Ureter (tissue), 1 donor: ENCODE measurements at regions not wholly inside any gene's neighbourhood (a gene's known extent, or its start where the extent isn't known, plus 50 kb on each side); places are given as distances from the start of the nearest gene placed in this dataset.

ENCODE experiments used
- DNase-seq: peaks from one replicate; pipeline ENCODE4 v3.0.0-alpha.2; 2020; ENCODE audit warnings: low spot score
- donor health status: DM: yes; HTN: yes; CAD: no.

DNA sequence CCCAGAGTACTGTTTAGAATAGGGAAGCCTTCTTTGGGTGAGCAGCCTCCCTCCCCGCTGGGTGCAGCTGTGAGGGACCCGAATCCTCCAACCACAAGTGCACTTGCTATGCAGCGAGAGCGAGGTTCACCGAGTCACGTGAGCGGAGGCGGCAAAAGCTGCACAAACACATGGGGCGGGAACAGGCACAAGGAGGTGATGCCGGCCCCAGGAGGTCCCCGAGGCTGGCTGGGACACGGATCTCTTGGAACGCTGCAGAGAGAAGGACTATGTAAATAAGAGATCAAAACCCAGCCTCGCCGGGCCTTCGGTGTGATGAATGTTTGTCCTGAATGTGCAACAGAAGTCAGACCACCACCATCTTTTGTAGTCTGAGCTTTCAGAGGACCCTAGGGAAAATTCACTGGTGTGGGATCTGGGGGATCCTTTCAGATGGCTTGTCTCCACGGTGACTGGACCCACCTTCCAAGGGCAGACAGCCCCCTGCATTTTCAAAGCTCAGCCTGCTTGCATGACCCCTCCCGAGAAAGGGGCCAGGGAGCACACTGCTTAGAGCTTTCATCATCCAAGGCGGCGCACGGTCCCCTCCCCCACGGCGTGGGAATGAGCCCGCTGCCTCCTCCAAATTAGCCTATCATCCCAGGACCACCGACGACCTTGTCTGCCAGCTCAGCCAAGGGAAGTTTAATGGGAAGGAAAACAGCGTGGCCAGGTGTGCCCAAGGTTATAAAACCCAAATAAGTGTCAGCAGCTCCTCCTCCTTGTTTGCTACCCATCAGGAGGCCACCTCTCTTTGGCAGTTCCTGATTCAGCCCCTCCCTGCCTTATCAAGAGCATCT lies 327.7 kb downstream of the CXCL12 start:
- DNase-seq = no peak

DNA sequence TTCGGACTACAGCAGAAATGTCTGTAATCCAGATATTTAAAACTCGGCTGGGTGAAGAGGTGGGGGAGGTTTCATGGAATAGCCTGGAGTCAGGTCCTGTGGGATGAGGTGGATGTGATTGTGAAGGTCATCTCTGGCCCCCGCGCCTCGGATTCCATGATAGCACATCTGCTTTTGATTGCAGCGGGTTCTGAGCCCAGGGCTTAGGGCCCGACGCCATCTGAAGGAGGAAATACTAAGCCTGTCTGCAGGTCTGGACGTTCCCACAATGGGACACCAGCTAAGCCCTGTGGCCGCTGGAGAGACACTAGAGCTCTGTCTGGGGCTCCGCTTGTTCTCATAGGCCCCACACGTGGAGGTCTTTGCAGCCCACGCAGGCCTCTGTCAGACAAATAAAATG lies 328.7 kb downstream of the CXCL12 start:
- DNase-seq = no peak

DNA sequence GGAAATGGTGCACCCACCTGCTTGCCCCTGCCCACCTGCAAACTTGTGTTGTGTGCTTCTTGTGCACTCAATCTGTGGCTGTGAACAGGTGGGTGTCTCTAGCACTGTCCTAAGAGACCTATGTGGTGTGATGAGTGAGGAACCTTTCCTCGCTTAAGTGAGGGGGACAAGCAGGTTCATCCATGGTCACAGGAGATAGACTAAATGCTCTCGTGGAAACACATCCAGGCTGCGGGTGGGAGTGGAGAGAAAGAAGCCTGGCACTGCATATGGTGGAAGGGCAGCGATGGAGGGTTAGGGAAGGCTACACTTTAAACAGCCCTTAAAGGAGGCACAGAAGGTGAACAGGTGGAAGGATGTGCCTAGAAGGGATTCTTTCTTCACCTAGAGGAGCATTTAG lies 330.9 kb downstream of the CXCL12 start:
- no peak for DNase-seq

DNA sequence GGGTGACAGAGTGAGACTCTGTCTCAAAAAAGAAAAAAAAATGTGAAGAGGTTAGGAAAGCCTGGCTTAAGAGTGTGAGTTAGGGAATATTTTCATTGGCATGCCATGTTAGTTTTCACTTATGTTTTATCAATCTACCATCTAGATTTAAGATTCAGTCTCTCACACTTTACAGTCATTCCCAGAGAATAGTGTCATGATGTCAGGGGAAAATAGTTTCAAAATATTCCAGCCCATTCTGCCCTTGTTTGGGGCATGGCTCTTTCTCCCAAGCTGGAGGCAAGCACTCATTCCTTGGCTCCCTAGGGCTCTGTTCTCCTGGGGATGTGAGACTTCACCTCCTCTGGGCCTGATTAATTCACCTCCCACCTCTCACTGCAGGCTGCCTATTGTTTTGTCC lies 331.5 kb downstream of the CXCL12 start:
- no peak for DNase-seq

DNA sequence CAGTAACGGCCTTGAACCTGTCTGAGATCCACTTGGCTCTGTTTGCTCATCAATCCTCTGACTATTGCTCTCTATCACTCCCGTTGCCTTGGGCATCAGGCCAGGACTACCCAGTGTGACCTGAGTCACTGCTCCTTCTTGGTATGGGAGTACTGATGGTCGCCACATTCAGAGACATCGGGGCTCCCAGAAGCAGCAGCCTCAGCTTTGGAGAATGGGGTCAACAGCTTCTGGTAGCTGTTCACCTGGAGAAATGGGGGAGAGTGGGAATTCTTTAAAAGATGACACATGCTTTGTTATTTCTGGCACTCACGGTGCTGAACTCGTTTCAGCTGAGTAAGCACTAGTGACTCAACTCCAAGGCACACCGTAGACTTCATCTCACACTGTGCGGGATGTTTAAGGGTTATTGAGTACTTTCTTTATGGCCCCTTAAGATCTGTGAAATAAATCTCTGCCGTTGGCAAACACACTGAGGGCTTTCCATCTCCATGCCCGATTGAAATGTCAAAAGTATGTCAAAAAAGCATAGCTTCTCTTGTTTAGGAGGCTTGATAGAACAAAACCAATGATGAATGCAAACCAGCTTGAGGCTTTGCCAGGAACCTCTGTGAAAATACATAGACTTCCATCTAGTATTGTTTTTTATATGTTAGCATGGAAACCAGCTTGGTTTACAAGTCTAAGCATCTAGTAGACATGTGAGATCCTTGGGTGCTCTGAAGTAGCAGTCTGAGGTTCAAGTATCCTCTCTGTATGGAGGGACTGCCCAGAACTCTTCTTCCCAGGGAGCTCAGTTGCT lies 333.1 kb downstream of the CXCL12 start:
- DNase-seq = no peak

DNA sequence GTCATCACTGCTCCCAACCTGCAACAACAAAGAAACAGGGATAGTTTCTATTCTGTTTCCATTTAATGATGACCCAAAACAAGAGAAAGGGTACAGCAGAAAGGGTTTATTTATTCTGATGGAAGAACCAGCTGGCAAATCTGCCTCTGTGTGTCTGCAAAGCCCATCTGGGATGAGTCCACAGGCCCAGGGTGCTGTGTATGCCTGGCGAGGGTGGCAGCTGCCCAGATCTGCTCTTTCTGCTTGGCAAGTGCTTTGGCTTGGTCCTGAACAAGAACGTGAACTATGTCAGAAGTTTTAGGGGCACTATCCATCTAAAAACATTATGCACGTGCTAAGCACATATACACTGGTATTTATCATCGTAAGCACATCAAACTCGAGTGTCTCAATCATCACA lies 333.8 kb downstream of the CXCL12 start:
- DNase-seq = no peak

DNA sequence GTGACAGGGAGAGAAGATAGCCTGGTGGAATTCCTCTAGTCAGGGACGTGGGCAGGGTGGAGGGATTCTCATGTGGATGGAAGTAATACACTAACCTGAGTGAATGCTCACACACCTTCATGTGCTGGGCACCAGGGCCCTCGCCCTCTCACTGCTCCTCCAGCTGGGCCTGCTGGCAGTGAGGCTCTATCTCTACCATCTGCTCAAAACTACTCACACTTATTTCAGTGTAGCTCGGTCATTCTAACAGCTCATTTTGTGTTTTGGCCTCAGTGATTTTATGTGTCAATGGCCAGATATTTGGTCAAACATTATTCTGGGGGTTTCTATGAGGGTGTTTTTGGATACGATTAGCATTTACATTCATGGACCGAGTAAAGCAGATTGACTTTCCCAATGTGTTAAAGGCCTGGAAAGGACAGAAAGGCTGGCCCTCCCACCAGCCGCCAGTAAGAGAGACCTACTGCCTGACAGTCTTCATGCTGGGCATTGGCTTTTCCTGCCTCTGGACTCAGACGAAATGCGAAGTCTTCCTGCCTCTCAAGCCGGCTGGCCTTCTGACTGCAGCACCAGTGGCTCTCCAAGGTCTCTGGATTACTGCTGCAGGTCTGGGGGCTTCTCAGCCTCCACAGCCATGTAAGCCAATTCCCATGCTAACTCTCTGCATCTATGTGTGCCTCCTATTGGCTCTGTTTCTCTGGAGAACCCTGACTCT lies 335.4 kb downstream of the CXCL12 start:
- DNase-seq = peak; percentile 25

DNA sequence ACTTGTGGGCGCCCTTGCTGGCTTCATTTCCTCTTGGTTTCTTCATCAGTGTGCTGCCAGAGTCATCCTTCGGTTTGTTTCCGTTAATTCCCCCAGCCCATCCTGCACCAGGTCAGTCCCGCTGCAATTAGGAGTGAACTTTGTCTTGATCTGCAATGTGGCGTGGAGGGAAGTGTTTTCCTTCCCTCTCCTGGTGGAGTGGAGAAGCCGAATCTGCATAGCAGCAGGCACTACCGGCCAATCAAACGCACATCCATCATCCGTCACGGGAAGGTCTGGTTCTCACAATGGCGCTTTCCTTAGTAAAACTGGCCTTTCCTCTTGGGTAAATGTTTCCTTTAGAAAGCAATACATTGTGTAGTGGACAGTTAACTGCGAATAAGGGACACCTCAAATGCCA lies 337.5 kb downstream of the CXCL12 start:
- DNase-seq = no peak

DNA sequence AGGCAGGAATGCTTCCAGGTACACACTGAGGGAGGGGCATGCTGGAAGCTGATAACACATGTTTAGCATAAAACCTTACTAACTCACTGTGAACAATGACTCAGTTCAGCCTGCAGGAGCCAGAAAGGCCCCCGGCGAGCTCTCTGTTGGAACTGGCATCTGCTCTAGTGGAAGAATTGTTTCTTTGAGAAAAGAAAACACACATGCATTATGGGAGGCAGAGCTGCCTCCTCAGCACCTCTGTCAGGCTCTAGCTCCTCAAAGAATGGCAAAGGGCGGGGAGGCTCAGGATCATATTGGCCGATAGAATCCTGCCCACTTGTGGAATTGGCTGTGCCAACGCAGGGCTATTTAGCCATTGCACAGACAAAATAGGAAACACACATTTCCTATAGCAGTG lies 338.3 kb downstream of the CXCL12 start:
- DNase-seq = peak; percentile 44

DNA sequence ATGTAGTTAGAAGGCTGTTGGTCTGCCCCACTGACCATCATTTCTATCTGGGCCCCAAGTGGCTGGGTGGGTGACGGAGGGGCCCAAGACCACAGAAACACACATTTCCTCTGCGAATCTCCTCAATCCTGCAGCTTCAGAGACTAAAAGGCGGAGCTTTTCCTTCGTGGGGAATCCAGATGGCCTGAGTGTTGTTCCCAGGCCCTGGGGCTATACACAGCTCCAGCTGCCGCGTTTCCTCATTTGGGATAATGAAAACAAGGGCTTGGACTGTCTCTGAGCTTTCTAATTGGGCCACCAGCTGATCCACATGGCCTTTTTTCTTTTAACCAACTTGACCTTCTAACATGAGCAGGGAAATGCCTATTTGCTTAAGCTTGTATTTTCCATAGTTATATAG lies 339.9 kb downstream of the CXCL12 start:
- peak; percentile 39 for DNase-seq

DNA sequence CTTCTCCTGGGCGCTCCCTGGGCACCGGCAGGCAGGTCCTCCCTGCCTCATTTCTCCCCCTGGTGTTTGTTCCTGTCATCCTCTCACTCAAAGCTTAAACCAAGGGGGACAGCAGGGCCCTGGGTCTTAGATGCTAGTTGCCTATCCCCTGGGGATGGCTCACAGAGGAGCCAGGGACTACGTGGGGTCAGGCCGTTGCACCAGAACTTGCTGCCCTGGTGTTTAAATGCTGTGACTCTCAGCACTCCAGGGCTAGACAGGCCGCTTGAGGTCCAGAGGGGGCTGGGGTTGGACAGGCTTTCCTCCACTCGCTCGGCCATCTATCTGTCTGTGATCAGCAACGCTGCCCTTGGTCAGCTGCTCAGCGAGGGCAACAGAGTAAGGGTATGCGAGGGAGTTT lies 340.3 kb downstream of the CXCL12 start:
- peak; percentile 39 for DNase-seq

DNA sequence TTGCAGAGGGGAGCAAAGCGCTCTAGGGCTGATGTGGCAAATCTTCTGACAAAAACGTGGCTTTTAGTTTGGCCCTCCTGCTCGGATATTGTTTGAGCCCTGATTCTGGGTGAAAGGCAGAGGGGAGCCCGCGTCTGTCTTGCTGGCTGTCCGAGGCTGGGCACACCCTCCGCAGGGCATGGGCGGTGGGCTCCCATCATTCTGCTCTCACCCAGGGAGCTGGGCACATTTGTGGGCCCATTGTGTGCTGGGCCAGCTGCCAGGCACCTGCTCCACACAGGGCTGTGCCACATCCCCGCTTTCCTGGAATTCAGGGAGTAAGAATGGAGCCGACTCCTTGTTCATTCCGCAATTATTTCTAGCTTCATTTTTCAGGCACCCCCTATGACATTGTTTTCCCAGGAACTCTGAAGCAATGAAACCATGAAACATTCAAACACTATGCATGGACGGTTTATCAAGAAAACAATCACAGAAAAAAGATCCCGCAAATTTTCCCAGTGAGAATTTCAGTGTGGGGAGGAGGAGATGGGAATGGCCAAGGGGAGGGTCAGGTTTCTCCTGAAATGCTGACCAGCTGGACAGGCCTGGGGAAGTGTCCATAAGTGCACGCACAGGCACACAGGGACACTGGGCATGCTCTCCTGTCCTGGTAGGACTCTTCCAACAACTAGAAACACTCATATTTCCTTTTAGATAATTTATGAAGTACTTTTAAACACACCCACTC lies 341.1 kb downstream of the CXCL12 start:
- no peak for DNase-seq

DNA sequence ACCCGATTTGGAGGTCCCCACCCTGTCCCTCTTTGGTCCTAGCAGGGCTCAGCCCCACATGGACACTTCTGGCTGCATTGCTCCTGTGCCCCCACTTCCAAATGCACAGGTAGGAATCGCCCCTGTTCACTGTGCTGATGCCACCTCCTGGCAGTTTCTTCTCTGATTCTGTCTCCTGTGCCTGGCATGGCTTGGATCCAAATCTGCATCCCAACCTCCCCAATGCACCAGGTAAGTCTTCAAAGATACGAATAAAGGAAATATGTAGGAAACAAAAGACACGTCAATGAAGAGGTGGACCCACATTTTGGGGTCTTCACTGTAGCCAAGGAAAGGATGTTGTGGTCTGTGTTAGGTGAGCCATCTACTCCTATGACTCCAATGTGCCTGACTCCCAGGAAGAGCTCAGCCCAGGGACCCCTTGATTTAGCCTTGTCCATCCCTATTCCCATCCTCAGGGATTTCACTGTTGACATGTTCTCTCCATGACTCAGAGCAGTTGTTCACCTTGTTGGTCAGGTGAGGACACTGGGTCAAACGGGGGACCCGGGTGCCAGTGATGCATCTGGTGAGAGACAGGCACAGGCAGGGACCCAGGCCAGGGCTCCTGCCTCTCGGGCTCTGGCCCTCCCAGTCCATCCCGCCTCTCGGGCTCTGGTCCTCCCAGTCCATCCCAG lies 341.8 kb downstream of the CXCL12 start:
- DNase-seq = no peak

DNA sequence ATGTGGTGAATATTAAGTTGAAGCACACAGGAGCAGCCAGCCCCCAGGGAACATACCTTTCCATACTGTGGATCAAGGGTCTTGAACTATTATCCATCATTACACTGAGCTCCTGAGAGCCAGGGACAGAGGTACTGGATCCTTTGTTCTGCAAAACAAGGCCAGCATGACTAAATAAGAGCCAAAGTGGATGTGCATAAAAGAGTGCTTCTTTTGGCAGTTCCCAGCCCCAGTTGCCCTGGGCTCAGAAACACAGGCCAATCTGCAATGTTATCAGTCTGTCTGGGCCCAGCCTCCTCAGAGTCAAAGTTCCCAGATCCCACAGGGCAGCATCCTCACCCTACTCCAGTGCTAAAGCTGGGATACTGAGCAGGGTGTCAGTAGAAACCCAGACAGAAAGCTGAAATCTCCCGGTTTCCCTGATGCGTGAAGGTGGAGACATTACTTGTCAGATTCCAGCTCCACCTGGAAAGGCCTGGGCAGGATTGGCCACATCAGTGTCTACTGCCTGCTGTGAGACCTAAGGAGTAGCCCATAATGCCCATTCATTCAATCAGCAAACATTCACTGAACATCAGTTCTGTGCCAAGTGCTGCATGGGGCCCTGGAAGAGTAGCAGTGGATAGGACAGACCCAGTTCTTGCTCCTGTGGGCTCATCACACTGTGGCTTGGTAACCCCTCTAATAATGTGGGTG lies 342.7 kb downstream of the CXCL12 start:
- no peak for DNase-seq

DNA sequence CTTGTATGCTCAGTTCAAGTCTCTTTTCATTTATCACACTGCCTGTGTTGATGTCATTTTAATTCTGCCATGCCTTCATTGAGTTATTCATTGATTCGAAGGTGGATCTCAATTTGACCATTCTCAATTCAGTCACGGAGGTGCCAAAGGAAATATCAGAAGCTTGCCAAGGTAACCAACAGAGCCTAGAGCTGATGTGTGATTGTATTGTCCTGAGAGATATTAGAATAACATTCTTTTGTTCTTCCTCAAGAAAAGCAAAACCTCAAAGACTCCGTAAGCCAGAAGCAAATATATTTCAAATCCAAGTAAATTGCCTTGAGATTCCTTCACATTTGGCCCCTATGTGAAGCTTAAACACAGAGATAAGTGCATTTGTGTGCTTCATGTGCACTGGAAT lies 345.3 kb downstream of the CXCL12 start:
- no peak for DNase-seq

DNA sequence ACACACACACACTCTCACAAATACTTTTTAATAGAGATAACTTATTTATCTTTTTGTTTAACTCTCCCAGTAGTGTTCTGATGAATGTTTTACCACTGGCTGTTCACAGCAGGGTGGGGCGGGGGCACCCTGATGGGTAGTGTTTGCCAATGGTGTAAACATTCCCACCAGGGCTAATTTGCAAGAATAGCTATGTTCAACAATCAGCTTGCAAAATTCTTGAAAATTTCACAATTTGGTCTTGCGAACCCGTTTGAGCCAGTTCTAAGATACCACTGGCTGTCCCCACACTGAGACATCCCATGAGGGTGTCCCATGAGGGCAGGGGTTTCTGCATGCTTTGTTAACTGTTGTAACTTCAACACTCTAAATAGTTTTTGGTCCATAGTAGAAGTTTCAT lies 348.5 kb downstream of the CXCL12 start:
- DNase-seq = no peak

DNA sequence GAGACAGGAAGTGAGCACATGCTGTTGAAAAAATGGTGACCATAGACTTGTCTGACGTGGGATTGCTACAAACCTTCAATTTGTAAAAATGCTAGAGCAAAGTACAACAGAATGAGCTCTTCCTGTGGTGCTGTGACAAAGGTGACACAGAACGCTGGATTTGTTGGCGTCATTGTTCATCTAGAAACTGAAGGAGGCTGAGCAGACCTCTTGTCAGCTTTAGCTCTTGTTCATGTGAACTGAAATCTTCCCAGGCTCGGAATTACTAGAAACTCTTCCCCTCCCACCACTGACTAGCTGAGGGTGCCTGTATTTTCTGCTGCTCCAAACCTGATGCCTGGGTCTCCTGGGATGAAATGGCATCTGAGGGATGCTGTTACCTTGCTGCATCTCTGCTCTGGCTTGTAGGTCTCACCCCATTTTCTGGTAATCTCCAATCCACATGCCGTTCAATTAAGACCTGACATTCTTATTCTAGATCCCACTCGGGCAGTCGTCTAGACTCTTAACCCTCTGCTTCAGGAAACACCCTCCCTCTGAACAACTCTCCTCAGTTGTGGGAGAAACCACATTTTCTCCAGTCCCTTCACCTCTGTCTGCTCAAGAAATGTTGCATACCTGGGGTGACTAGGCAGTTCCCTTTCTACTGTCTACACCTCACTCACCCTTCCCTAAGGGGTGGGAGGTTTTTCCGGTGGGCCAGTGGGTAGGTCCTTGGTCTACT lies 349.3 kb downstream of the CXCL12 start:
- no peak for DNase-seq

DNA sequence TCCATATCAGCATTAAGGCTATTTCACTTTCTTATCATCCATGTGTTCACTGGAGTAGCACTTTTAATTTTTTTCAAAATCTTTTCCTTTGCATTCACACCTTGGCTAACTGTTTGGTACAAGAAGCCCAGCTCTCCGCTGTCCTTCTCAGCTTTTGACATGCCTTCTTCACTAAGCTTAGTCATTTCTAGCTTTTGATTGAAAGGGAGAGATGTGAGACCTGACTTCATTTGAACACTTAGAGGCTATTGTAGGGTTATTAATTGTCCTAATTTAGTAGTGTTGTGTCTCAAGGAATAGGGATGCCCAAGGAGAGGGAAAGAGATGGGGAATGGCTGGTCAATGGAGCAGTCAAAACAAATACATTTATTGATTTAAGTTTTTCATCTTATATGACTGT lies 350.0 kb downstream of the CXCL12 start:
- DNase-seq = no peak

DNA sequence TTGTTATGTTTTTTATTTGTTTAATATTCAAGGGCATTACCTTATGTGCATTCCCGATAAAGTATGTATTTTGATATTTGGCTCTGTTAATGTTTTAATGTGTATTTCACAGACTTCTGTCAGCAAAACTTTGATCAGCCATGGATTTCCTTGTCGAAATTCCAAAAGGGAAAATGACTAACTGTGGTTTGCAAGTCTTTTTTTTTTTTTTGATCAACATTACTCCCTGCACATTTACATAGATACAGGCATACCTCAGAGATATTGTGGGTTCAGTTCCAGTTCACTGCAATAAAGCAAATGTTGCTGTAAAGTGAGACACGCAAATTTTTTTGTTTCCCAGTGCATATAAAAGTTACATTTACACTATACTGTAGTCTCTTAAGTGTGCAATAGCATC lies 351.9 kb downstream of the CXCL12 start:
- no peak for DNase-seq

DNA sequence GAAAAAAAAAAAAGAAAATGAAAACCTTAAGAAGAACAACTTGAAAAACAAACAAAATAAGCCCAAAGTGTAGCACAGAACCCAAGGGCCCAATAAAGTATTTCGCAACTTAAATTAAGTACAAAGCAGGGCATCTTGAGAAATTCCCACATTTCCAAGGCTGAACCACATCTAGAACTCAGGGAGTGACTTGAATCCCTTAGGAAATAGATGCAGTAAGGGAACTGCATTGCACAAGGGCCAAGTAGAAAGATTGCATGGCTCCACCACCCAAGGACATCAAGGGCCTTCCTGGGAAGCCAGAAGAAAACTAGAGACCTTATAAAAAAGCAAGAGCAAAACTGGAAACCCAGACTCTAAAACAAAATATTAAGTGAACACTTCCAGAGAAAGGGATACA lies 352.7 kb downstream of the CXCL12 start:
- DNase-seq = no peak
